Uterus (tissue), 2 donors: ENCODE measurements at regions not wholly inside any gene's neighbourhood (a gene's known extent, or its start where the extent isn't known, plus 50 kb on each side); places are given as distances from the start of the nearest gene placed in this dataset.

Experiments
- CTCF ChIP-seq, 4 experiments: fragments of 200-600 bp in 2 of 4; fragments of 450-650 bp in 2 of 4; sonication (generic) in 2 of 4; IDR thresholded peaks; one replicate each; pipeline ENCODE4 v1.5.1; 2016 to 2019; ENCODE audit warnings: antibody characterized with exemption in 4 of 4, mild to moderate bottlenecking in 2 of 4, moderate library complexity in 1 of 4
- POLR2A ChIP-seq, 2 donors: fragments of 450-650 bp; IDR thresholded peaks; one replicate each; pipeline ENCODE4 v1.6.1; 2016; ENCODE audit warnings: antibody characterized with exemption in 2 of 2, mild to moderate bottlenecking in 1 of 2, moderate library complexity in 1 of 2

GRCh38 chr12:115828168-115828567 is 449.3 kb downstream of the MED13L start:
- TF ChIP-seq POLR2A (IDR thresholded peaks at IDR 0.05) (no peak), CTCF (IDR thresholded peaks at IDR 0.05) (no peak)
